ENCODE measurements at regions not wholly inside any gene's neighbourhood (a gene's known extent, or its start where the extent isn't known, plus 50 kb on each side); places are given as distances from the start of the nearest gene placed in this dataset.

- peak overlapping the region; percentile 31 for H2AK5ac ChIP-seq (ENCODE audit: low read length, severe bottlenecking)
- no peaks in the 10 kb centered on the region for H3K27me3 ChIP-seq (ENCODE audit: control insufficient read depth in 1 of 2, insufficient read depth in 1 of 2, low read length in 2 of 2)
- no peak overlapping the region for H3K4me2 ChIP-seq (ENCODE audit: low read length, poor library complexity, severe bottlenecking)
- H2BK15ac ChIP-seq (ENCODE audit: low read depth, poor library complexity, severe bottlenecking), result peak overlapping the region; percentile 83
- no peaks in the 10 kb centered on the region for H3K36me3 ChIP-seq (ENCODE audit: control insufficient read depth in 1 of 2, insufficient read depth in 2 of 2, low read depth in 1 of 2, low read length in 2 of 2)
- no peak overlapping the region for H2BK120ac ChIP-seq (ENCODE audit: low read depth, low read length)
- 94% methylated on average over 15 of the region's 15 CpGs for WGBS
- no peak overlapping the region for H3K9ac ChIP-seq (ENCODE audit: low read length)
- H3K4ac ChIP-seq (ENCODE audit: low read depth in 1 of 2, low read length in 2 of 2), result peak overlapping the region; percentile 56 to 73
- H3K4me1 ChIP-seq (ENCODE audit: control insufficient read depth, insufficient read depth, low read depth, low read length), result peaks cover 11% of the 10 kb centered on the region
- H3K9me3 ChIP-seq (ENCODE audit: control insufficient read depth, low read length), result peaks cover 7% of the 10 kb centered on the region
- no peak overlapping the region for H3K27ac ChIP-seq (ENCODE audit: low read length, poor library complexity, severe bottlenecking)
- no peaks in the 10 kb centered on the region for H3K79me1 ChIP-seq (replicated peaks; ENCODE audit: low read length, poor library complexity, severe bottlenecking)
- no peak overlapping the region for H4K8ac ChIP-seq (ENCODE audit: low read length)
- no peak overlapping the region for H3K23ac ChIP-seq (ENCODE audit: low read length in 2 of 2)
- DNase-seq, result no peak
- peak overlapping the region in 1 of 2 experiments; percentile 79 for H3K14ac ChIP-seq (ENCODE audit: low read length in 2 of 2)
- peak overlapping the region; percentile 87 for H4K91ac ChIP-seq (ENCODE audit: low read length)
- H2AFZ ChIP-seq (ENCODE audit: low read depth, low read length), result no peak overlapping the region
- H2BK5ac ChIP-seq (ENCODE audit: low read depth, low read length, poor library complexity, severe bottlenecking), result no peak overlapping the region
- H2BK12ac ChIP-seq (ENCODE audit: low read length in 2 of 2), result peak overlapping the region in 1 of 2 experiments; percentile 91
- H3K18ac ChIP-seq (ENCODE audit: low read depth in 1 of 2, low read length in 2 of 2), result peak overlapping the region; percentile 28 to 72
- H3K4me3 ChIP-seq (ENCODE audit: insufficient read depth in 1 of 2, low read depth in 1 of 2, low read length in 2 of 2), result peak overlapping the region in 1 of 2 experiments; percentile 1
Measured at GRCh38 chr18:8942909-8943545, 159.5 kb upstream of the NDUFV2 start.

GRCh38 chr18:8943900-8944870 is 158.3 kb upstream of the NDUFV2 start:
- no peak overlapping the region for H2AFZ ChIP-seq (ENCODE audit: low read depth, low read length)
- H3K27me3 ChIP-seq (ENCODE audit: control insufficient read depth in 1 of 2, insufficient read depth in 1 of 2, low read length in 2 of 2), result no peaks in the 10 kb centered on the region
- peak overlapping the region in 1 of 2 experiments; percentile 87 for H2BK12ac ChIP-seq (ENCODE audit: low read length in 2 of 2)
- no peak overlapping the region for H2BK15ac ChIP-seq (ENCODE audit: low read depth, poor library complexity, severe bottlenecking)
- no peak overlapping the region for H4K91ac ChIP-seq (ENCODE audit: low read length)
- no peak overlapping the region for H3K4me3 ChIP-seq (ENCODE audit: insufficient read depth in 1 of 2, low read depth in 1 of 2, low read length in 2 of 2)
- H2AK5ac ChIP-seq (ENCODE audit: low read length, severe bottlenecking), result peak overlapping the region; percentile 26
- H3K4me1 ChIP-seq (ENCODE audit: control insufficient read depth, insufficient read depth, low read depth, low read length), result peaks cover 17% of the 10 kb centered on the region
- H2BK120ac ChIP-seq (ENCODE audit: low read depth, low read length), result no peak overlapping the region
- peak overlapping the region; percentile 39 for H3K9ac ChIP-seq (ENCODE audit: low read length)
- H3K9me3 ChIP-seq (ENCODE audit: control insufficient read depth, low read length), result peaks cover 7% of the 10 kb centered on the region
- no peak overlapping the region for H3K4me2 ChIP-seq (ENCODE audit: low read length, poor library complexity, severe bottlenecking)
- no peak overlapping the region for H3K23ac ChIP-seq (ENCODE audit: low read length in 2 of 2)
- no peaks in the 10 kb centered on the region for H3K36me3 ChIP-seq (ENCODE audit: control insufficient read depth in 1 of 2, insufficient read depth in 2 of 2, low read depth in 1 of 2, low read length in 2 of 2)
- peak overlapping the region; percentile 35 for H4K8ac ChIP-seq (ENCODE audit: low read length)
- peak; percentile 81 for DNase-seq
- peak overlapping the region in 1 of 2 experiments; percentile 65 for H3K4ac ChIP-seq (ENCODE audit: low read depth in 1 of 2, low read length in 2 of 2)
- no peak overlapping the region for H2BK5ac ChIP-seq (ENCODE audit: low read depth, low read length, poor library complexity, severe bottlenecking)
- H3K14ac ChIP-seq (ENCODE audit: low read length in 2 of 2), result peak overlapping the region in 1 of 2 experiments; percentile 62
- H3K27ac ChIP-seq (ENCODE audit: low read length, poor library complexity, severe bottlenecking), result no peak overlapping the region
- peak overlapping the region; percentile 25 to 64 for H3K18ac ChIP-seq (ENCODE audit: low read depth in 1 of 2, low read length in 2 of 2)
- H3K79me1 ChIP-seq (replicated peaks; ENCODE audit: low read length, poor library complexity, severe bottlenecking), result no peaks in the 10 kb centered on the region
- WGBS, result 83% methylated on average over 11 of the region's 11 CpGs

GRCh38 chr18:8944871-8945245 is 157.6 kb upstream of the NDUFV2 start:
- Histone ChIP-seq H3K9me3 (ENCODE audit: control insufficient read depth, low read length) (peaks cover 7% of the 10 kb centered on the region), H3K27ac (ENCODE audit: low read length, poor library complexity, severe bottlenecking) (peak overlapping the region; percentile 71), H3K27me3 (ENCODE audit: control insufficient read depth in 1 of 2, insufficient read depth in 1 of 2, low read length in 2 of 2) (no peaks in the 10 kb centered on the region), H2BK15ac (ENCODE audit: low read depth, poor library complexity, severe bottlenecking) (no peak overlapping the region), H3K4me3 (ENCODE audit: insufficient read depth in 1 of 2, low read depth in 1 of 2, low read length in 2 of 2) (no peak overlapping the region), H3K79me1 (replicated peaks; ENCODE audit: low read length, poor library complexity, severe bottlenecking) (no peaks in the 10 kb centered on the region), H3K36me3 (ENCODE audit: control insufficient read depth in 1 of 2, insufficient read depth in 2 of 2, low read depth in 1 of 2, low read length in 2 of 2) (no peaks in the 10 kb centered on the region), H2AFZ (ENCODE audit: low read depth, low read length) (no peak overlapping the region), H3K9ac (ENCODE audit: low read length) (peak overlapping the region; percentile 60), H3K23ac (ENCODE audit: low read length in 2 of 2) (no peak overlapping the region), H3K4ac (ENCODE audit: low read depth in 1 of 2, low read length in 2 of 2) (no peak overlapping the region), H2BK12ac (ENCODE audit: low read length in 2 of 2) (peak overlapping the region in 1 of 2 experiments; percentile 75), H2BK5ac (ENCODE audit: low read depth, low read length, poor library complexity, severe bottlenecking) (no peak overlapping the region), H3K4me2 (ENCODE audit: low read length, poor library complexity, severe bottlenecking) (no peak overlapping the region), H2AK5ac (ENCODE audit: low read length, severe bottlenecking) (peak overlapping the region; percentile 19), H3K18ac (ENCODE audit: low read depth in 1 of 2, low read length in 2 of 2) (peak overlapping the region in 1 of 2 experiments; percentile 46), H3K4me1 (ENCODE audit: control insufficient read depth, insufficient read depth, low read depth, low read length) (peaks cover 20% of the 10 kb centered on the region), H4K8ac (ENCODE audit: low read length) (no peak overlapping the region), H3K14ac (ENCODE audit: low read length in 2 of 2) (peak overlapping the region in 1 of 2 experiments; percentile 58), H4K91ac (ENCODE audit: low read length) (no peak overlapping the region), H2BK120ac (ENCODE audit: low read depth, low read length) (no peak overlapping the region)
- 92% methylated on average over 7 of the region's 7 CpGs for WGBS
- DNase-seq, result no peak

GRCh38 chr18:8945514-8945913 is 157.0 kb upstream of the NDUFV2 start:
- WGBS, result 36% methylated on average over 2 of the region's 2 CpGs
- Histone ChIP-seq H3K36me3 (ENCODE audit: control insufficient read depth in 1 of 2, insufficient read depth in 2 of 2, low read depth in 1 of 2, low read length in 2 of 2) (no peaks in the 10 kb centered on the region), H3K18ac (ENCODE audit: low read depth in 1 of 2, low read length in 2 of 2) (peak overlapping the region in 1 of 2 experiments; percentile 30), H3K79me1 (replicated peaks; ENCODE audit: low read length, poor library complexity, severe bottlenecking) (no peaks in the 10 kb centered on the region), H3K4me1 (ENCODE audit: control insufficient read depth, insufficient read depth, low read depth, low read length) (peaks cover 20% of the 10 kb centered on the region), H3K9ac (ENCODE audit: low read length) (peak overlapping the region; percentile 60), H4K91ac (ENCODE audit: low read length) (no peak overlapping the region), H2BK12ac (ENCODE audit: low read length in 2 of 2) (no peak overlapping the region), H3K4ac (ENCODE audit: low read depth in 1 of 2, low read length in 2 of 2) (peak overlapping the region in 1 of 2 experiments; percentile 24), H2BK15ac (ENCODE audit: low read depth, poor library complexity, severe bottlenecking) (no peak overlapping the region), H3K23ac (ENCODE audit: low read length in 2 of 2) (no peak overlapping the region), H2BK5ac (ENCODE audit: low read depth, low read length, poor library complexity, severe bottlenecking) (peak overlapping the region; percentile 53), H3K4me2 (ENCODE audit: low read length, poor library complexity, severe bottlenecking) (no peak overlapping the region), H3K14ac (ENCODE audit: low read length in 2 of 2) (no peak overlapping the region), H2AK5ac (ENCODE audit: low read length, severe bottlenecking) (peak overlapping the region; percentile 19), H3K27ac (ENCODE audit: low read length, poor library complexity, severe bottlenecking) (peak overlapping the region; percentile 71), H3K4me3 (ENCODE audit: insufficient read depth in 1 of 2, low read depth in 1 of 2, low read length in 2 of 2) (no peak overlapping the region), H3K27me3 (ENCODE audit: control insufficient read depth in 1 of 2, insufficient read depth in 1 of 2, low read length in 2 of 2) (no peaks in the 10 kb centered on the region), H3K9me3 (ENCODE audit: control insufficient read depth, low read length) (peaks cover 7% of the 10 kb centered on the region), H4K8ac (ENCODE audit: low read length) (no peak overlapping the region), H2AFZ (ENCODE audit: low read depth, low read length) (no peak overlapping the region), H2BK120ac (ENCODE audit: low read depth, low read length) (no peak overlapping the region)
- peak; percentile 11 for DNase-seq
